ENCODE measurements at regions not wholly inside any gene's neighbourhood (a gene's known extent, or its start where the extent isn't known, plus 50 kb on each side); places are given as distances from the start of the nearest gene placed in this dataset.

- TF ChIP-seq CTCF (conservative IDR thresholded peaks at IDR 0.05; ENCODE audit: low read depth in 2 of 2) (no peak), EZH2 (IDR thresholded peaks at IDR 0.05; ENCODE audit: low read depth, unreplicated experiment) (no peak), POLR2AphosphoS5 (IDR thresholded peaks at IDR 0.05; ENCODE audit: low read depth) (no peak), EZH2phosphoT487 (IDR thresholded peaks at IDR 0.05; ENCODE audit: unreplicated experiment) (no peak), JUNB (IDR thresholded peaks at IDR 0.05; ENCODE audit: unreplicated experiment) (no peak), CREB1 (CRISPR knock-in tag; IDR thresholded peaks at IDR 0.05; ENCODE audit: low read depth) (no peak), REST (IDR thresholded peaks at IDR 0.05; ENCODE audit: unreplicated experiment) (no peak), ETS1 (IDR thresholded peaks at IDR 0.05) (no peak), ZNF331 (CRISPR knock-in tag; IDR thresholded peaks at IDR 0.05; ENCODE audit: low read depth) (no peak), NANOG (IDR thresholded peaks at IDR 0.05; ENCODE audit: borderline replicate concordance) (no peak), STAT1 (IDR thresholded peaks at IDR 0.05; ENCODE audit: unreplicated experiment) (no peak)
Measured at GRCh38 chr3:147975165-147975564, 566.0 kb downstream of the ZIC1 start.

Measured in GM23338 (cell line).